LNCAP (cell line): ENCODE measurements at regions not wholly inside any gene's neighbourhood (a gene's known extent, or its start where the extent isn't known, plus 50 kb on each side); places are given as distances from the start of the nearest gene placed in this dataset.

ENCODE experiments used
- TF ChIP-seq, protein P1 (sequence below): fragments of 450-650 bp; IDR thresholded peaks from 2 replicates; pipeline ENCODE4 v1.5.1; 2017; ENCODE audit warnings: mild to moderate bottlenecking

DNA sequence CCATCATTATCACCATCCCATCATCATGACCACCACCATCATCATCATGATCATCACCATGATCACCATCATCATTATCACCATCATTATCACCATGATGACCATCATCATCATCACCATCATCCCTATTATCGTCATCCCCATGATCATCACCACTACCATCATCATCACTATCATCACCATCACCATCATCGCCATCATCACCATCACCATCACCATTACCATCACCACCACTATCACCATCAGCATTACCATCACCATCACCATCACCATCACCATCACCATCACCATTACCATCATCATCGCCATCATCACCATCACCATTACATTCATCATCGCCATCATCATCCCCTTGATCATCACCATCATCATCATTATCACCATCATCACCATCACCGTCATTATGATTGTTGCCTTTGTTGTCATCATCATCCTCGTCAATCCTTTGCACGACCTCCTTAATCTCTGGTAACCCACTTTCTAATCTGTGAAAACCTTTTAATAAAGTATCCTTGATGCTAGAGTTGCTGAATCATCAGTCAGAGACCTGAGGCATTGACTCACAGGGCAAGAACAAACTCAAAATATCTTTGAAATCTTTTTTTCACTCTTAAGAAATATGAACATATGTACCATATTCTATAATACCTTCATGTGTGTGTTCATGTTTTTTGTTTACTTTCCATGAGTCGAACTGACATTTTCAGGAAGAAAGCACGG lies 116.3 kb upstream of the FOXF1 start:
- TF ChIP-seq, protein P1, sequence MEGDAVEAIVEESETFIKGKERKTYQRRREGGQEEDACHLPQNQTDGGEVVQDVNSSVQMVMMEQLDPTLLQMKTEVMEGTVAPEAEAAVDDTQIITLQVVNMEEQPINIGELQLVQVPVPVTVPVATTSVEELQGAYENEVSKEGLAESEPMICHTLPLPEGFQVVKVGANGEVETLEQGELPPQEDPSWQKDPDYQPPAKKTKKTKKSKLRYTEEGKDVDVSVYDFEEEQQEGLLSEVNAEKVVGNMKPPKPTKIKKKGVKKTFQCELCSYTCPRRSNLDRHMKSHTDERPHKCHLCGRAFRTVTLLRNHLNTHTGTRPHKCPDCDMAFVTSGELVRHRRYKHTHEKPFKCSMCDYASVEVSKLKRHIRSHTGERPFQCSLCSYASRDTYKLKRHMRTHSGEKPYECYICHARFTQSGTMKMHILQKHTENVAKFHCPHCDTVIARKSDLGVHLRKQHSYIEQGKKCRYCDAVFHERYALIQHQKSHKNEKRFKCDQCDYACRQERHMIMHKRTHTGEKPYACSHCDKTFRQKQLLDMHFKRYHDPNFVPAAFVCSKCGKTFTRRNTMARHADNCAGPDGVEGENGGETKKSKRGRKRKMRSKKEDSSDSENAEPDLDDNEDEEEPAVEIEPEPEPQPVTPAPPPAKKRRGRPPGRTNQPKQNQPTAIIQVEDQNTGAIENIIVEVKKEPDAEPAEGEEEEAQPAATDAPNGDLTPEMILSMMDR: no peak

DNA sequence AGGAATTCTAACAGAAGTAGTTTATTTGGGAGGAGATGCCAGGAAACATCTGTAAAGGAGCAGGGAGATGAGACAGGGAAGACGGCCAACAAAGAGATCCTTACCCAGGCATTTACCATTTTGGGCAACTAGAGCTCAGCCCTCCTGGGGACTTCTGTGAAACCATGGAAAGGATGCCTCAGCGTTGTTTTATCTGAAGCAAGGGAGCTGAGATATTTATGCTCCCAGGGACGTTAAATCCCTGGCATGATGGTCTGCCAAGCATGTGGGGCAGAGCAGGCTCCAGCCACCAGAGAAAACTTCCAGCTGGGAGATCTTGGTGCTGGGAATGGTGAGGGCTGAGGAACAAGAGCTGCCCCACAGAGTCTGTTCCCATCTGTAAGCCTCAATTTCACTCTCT lies 114.8 kb upstream of the FOXF1 start:
- TF ChIP-seq, protein P1: no peak

DNA sequence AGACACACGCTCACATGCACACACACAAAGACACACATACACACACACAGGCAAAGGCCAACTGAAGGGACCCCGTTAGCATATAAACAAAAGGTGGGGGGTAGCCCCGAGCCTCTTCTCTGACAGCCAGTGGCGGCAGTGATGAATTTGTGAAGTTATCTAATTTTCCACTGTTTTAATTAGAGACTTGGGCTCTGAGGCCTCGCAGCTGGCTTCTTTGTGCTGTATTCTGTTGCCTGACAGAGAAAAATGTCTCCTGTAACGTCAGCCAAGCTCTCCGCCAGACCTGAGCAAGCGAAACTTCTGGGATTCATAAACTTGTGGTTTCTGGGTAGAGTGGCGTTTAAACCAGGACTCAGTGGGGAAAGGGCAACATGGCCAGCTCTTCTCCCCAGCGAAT lies 113.9 kb upstream of the FOXF1 start:
- TF ChIP-seq, protein P1: no peak

DNA sequence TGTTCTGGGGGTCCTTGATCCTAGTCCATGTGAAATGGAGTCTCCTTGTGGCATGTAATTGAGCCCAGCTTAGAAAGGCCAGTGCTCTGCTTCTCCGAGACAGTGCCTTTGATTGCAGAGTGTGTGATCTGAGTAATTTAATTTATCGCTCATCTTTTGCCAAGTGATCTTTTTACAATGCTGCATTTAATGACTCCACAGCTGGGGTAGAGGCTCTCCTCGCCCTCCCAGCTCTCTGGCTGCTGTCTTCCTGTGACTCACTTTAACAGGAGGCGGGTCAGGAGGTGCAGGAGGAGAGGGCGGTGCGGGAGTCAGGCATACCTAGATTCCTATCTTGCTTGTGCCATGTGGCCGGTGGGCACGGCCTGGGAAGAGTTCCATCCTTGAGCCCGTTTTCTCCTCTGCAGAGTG lies 113.4 kb upstream of the FOXF1 start:
- TF ChIP-seq, protein P1: no peak

DNA sequence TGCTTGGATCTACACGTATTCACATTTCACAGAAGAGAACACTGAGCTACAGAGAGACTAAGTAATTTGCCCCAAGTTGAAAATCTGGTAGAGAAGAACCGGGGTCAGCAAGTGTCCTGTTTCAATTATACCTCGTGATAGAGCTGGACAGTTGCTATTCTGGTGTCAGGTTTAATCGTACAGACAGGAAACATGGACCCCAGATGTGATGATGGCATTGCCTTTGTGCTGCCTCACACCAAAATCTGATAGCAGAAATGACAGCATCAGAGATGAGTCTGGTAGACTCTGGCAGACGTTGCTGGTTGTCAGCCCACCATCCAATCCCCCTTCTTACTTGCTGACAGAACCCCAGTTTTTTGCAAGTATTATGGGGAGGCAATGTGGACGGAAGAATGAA lies 112.1 kb upstream of the FOXF1 start:
- TF ChIP-seq, protein P1: no peak

DNA sequence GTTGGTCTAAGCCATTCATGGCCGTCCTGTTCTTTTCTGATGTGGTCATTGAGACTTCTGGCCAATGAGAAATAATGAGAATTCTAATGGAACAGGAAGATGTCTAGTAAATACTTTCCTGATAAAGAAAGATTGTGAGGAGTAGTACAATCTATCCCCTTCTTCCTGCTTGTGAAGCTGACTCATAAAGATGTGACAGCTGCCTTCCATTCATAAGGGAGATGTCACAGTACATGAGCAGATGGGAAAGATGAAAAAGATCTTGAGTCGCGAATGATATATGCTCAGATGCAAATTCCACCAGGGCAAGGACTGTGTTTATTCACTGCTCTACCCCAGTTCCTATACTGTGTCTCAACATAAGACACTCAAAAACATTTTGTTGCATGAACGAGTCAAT lies 111.7 kb upstream of the FOXF1 start:
- TF ChIP-seq, protein P1: no peak

DNA sequence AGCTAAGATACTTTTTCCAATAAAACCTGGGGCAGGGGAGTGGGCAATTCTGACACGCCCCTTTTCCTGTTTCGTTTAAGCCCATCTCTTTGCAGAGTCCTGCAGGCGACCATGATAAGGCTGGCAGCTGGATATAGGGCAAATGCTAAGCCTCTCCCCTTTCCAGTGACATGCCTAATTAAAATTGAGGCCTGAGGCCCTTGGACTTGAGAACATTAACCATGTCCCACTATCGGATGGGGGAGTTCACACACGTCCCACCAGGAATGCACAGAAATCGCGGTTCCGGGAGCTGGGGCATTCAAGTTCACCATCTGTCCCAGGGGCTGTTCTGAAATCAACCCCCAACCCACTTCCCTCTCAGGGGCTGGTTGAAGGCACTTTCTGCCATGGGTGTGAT lies 109.2 kb upstream of the FOXF1 start:
- TF ChIP-seq, protein P1: no peak

DNA sequence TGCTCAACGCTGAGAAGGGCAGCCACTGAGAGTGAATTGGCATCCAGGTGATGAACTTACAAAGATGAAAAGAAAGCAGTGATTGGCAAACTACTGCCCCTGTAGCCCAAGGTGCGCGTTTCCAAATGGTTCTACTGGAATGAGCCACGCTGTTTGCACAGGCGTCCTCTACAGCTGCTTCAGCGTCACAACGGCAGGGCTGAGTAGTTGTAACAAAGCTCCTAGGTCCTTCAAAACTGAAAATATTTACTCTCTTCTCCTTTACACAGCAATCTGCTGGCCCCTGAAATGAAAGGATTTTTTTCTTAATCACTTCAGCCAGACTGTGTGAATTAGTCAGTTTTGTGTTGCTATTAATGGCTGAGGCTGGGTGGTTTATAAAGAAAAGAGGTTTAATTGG lies 107.2 kb upstream of the FOXF1 start:
- TF ChIP-seq, protein P1: no peak
